ENCODE measurements at regions not wholly inside any gene's neighbourhood (a gene's known extent, or its start where the extent isn't known, plus 50 kb on each side); places are given as distances from the start of the nearest gene placed in this dataset.
A peak's percentile ranks its signal among the peaks of the same experiment; 100 is the strongest.

DNA sequence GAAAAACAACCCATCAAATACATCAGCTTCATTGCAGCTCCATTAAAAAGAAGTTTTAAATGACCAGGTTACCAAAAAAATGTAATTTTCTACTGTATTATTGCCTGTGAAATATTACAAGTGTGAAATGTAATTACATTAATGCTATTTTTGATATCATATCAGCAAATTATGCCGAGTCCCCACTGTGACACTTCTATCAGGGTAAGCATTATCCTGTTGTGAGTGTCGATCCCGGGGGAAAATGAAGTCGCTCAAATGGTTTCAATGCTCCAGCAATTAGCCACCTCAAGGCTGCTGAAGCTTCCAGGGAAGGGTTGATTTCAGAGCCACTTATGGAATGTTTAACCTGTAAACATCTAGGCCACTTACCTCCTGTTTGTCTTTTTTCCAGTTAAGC, 70.4 kb downstream of the RCN1 start:
- H3K27me3 Mint-ChIP-seq (ENCODE audit: low read depth): no peaks in the 10 kb centered on the region
- no peak overlapping the region for H3K4me3 Mint-ChIP-seq
- H3K9me3 Mint-ChIP-seq: no peaks in the 10 kb centered on the region
- H3K36me3 Mint-ChIP-seq (ENCODE audit: low read depth): no peaks in the 10 kb centered on the region
- no peak overlapping the region for H3K27ac Mint-ChIP-seq
- H3K4me1 Mint-ChIP-seq: peaks cover 11% of the 10 kb centered on the region
- TF ChIP-seq, protein P1, sequence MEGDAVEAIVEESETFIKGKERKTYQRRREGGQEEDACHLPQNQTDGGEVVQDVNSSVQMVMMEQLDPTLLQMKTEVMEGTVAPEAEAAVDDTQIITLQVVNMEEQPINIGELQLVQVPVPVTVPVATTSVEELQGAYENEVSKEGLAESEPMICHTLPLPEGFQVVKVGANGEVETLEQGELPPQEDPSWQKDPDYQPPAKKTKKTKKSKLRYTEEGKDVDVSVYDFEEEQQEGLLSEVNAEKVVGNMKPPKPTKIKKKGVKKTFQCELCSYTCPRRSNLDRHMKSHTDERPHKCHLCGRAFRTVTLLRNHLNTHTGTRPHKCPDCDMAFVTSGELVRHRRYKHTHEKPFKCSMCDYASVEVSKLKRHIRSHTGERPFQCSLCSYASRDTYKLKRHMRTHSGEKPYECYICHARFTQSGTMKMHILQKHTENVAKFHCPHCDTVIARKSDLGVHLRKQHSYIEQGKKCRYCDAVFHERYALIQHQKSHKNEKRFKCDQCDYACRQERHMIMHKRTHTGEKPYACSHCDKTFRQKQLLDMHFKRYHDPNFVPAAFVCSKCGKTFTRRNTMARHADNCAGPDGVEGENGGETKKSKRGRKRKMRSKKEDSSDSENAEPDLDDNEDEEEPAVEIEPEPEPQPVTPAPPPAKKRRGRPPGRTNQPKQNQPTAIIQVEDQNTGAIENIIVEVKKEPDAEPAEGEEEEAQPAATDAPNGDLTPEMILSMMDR (IDR thresholded peaks at IDR 0.05; ENCODE audit: unreplicated experiment in 3 of 3): no peak

DNA sequence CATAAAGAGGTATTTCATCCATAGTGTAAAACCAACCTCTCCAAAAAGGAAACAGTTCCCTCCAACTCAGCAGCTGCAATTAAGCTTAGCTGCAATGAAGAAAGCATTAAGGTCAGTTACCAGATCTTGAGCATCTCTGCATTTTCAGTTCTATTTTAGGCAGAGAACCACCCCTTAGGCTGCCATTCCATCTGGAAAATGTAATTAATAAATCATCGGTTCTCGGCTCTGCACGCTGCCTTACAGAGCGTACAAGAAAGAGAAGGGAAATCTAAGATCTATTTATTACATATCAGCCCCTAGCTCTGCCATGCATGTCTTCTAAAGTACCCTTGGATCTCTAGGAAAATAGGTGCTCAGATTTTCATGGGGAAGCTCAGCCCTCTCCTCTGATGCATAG, 71.5 kb downstream of the RCN1 start:
- peaks cover 11% of the 10 kb centered on the region for H3K4me1 Mint-ChIP-seq
- H3K27ac Mint-ChIP-seq: peak overlapping the region; percentile 18 to 46 (median 40)
- no peaks in the 10 kb centered on the region for H3K9me3 Mint-ChIP-seq
- no peaks in the 10 kb centered on the region for H3K36me3 Mint-ChIP-seq (ENCODE audit: low read depth)
- no peak overlapping the region for H3K4me3 Mint-ChIP-seq
- TF ChIP-seq, protein P1 (IDR thresholded peaks at IDR 0.05; ENCODE audit: unreplicated experiment in 3 of 3): no peak
- H3K27me3 Mint-ChIP-seq (ENCODE audit: low read depth): no peaks in the 10 kb centered on the region

DNA sequence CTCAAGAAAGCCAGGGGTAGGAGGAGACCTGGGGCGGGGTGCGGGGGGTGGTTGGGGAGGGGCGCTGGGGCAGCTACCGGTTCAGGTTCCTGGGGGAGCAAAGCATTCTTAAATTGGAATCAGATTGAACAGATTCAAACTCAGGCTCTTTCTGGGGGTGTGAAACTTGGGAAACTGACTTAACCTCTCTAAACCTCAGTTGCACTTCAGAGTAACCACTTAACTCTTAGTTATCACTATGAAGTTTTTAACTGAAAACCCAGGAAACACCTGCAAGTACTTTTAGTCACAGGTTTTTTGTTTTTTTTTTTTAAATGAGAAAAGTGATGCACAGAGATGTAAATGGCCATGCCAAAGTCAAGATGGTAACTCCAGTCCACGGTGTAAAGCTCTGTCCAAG, 72.0 kb downstream of the RCN1 start:
- Mint-ChIP-seq H3K27ac (peak overlapping the region in 2 of 3 experiments; percentile 18 to 46), H3K4me3 (no peak overlapping the region), H3K4me1 (peaks cover 11% of the 10 kb centered on the region), H3K9me3 (no peaks in the 10 kb centered on the region), H3K27me3 (ENCODE audit: low read depth) (no peaks in the 10 kb centered on the region), H3K36me3 (ENCODE audit: low read depth) (no peaks in the 10 kb centered on the region)
- TF ChIP-seq, protein P1 (IDR thresholded peaks at IDR 0.05; ENCODE audit: unreplicated experiment in 3 of 3): no peak

DNA sequence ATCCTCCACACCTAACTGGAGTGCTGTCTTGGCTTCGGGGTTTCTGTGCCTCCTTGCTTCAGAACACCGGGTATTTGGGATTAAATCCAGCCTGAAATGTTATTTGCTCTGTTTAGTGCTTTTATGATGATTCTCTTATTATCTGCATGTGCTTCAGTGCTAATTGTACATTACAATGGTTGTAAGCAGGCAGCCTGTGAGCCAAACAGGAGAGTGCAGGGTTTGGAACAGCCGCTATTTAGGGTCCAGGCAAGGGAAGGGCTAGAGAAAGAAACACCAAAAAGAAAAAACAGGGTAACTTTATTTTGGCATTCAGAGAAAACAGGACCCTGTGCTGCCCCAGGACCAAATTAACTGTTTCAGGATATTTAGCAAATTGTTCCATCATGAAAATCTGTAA, 72.7 kb downstream of the RCN1 start:
- Mint-ChIP-seq H3K36me3 (ENCODE audit: low read depth) (no peaks in the 10 kb centered on the region), H3K27me3 (ENCODE audit: low read depth) (no peaks in the 10 kb centered on the region), H3K27ac (no peak overlapping the region), H3K9me3 (no peaks in the 10 kb centered on the region), H3K4me1 (peaks cover 11% of the 10 kb centered on the region), H3K4me3 (no peak overlapping the region)
- TF ChIP-seq, protein P1 (IDR thresholded peaks at IDR 0.05; ENCODE audit: unreplicated experiment in 3 of 3): no peak

DNA sequence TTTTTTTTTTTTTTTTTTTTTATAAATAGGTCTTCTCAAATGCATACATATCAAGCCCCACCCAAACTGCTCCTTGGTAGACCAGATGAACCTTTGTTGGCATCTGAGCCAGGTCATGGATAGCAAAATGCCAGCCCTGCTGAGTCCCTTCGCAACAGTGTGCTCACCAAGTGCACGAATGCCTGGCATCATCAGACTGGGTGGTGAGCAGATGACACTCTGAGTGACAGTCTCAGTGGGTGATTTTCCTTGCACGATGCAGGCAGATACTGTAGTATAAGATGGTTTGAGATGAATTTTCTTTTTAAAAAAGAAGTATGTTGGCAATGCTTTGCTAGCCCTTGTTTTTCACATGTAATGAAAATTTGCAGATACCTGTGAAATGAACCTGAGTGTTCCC, 74.0 kb downstream of the RCN1 start:
- TF ChIP-seq, protein P1 (IDR thresholded peaks at IDR 0.05; ENCODE audit: unreplicated experiment in 3 of 3): no peak
- Mint-ChIP-seq H3K9me3 (no peaks in the 10 kb centered on the region), H3K27ac (no peak overlapping the region), H3K4me3 (no peak overlapping the region), H3K27me3 (ENCODE audit: low read depth) (no peaks in the 10 kb centered on the region), H3K4me1 (peaks cover 11% of the 10 kb centered on the region), H3K36me3 (ENCODE audit: low read depth) (no peaks in the 10 kb centered on the region)

DNA sequence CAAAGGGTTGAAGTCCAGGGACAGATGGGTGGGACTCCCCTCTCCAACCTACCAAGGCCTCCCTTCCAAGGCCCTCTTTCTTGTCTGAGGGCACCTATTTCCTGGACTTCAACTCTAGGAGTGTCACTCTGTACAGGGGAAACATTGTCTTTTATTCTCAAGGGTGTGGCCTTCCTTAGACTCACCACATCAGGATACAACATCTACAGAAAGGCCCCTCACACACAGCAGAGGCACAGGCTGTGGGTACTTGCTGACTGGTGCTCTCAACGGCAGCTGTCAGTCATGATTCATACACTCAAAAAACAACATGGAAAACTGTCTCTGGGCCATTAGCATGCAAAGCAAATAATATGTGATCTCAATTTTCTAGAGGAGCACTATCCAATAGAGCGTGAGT, 78.0 kb downstream of the RCN1 start:
- no peaks in the 10 kb centered on the region for H3K27me3 Mint-ChIP-seq (ENCODE audit: low read depth)

More for the DNA sequence above, 78.0 kb downstream of the RCN1 start:
- Mint-ChIP-seq H3K9me3 (no peaks in the 10 kb centered on the region), H3K27ac (no peak overlapping the region), H3K4me3 (no peak overlapping the region), H3K4me1 (peaks cover 7% of the 10 kb centered on the region), H3K36me3 (ENCODE audit: low read depth) (no peaks in the 10 kb centered on the region)
- TF ChIP-seq, protein P1 (IDR thresholded peaks at IDR 0.05; ENCODE audit: unreplicated experiment in 3 of 3): no peak

All from nephron (organoid).